ENCODE measurements at regions not wholly inside any gene's neighbourhood (a gene's known extent, or its start where the extent isn't known, plus 50 kb on each side); places are given as distances from the start of the nearest gene placed in this dataset.

- TF ChIP-seq TSHZ2 (CRISPR knock-in tag; IDR thresholded peaks at IDR 0.05) = no peak
- TF ChIP-seq SNAI2 (CRISPR knock-in tag; IDR thresholded peaks at IDR 0.05) = no peak
- TF ChIP-seq PATZ1 (CRISPR knock-in tag; IDR thresholded peaks at IDR 0.05; ENCODE audit: borderline replicate concordance) = no peak
- no peak for TF ChIP-seq PPARA (CRISPR knock-in tag; IDR thresholded peaks at IDR 0.05; ENCODE audit: borderline replicate concordance)
- no peak for TF ChIP-seq POU6F1 (CRISPR knock-in tag; IDR thresholded peaks at IDR 0.05; ENCODE audit: borderline replicate concordance, low read depth)
- no peak for TF ChIP-seq CSRNP3 (CRISPR knock-in tag; IDR thresholded peaks at IDR 0.05)
- no peak for TF ChIP-seq ZFP30 (CRISPR knock-in tag; IDR thresholded peaks at IDR 0.05)
These were observed 437.4 kb upstream of the THBS1 start for GRCh38 chr15:39143479-39143878.
